ENCODE measurements at regions not wholly inside any gene's neighbourhood (a gene's known extent, or its start where the extent isn't known, plus 50 kb on each side); places are given as distances from the start of the nearest gene placed in this dataset.

- TF ChIP-seq, protein P1, sequence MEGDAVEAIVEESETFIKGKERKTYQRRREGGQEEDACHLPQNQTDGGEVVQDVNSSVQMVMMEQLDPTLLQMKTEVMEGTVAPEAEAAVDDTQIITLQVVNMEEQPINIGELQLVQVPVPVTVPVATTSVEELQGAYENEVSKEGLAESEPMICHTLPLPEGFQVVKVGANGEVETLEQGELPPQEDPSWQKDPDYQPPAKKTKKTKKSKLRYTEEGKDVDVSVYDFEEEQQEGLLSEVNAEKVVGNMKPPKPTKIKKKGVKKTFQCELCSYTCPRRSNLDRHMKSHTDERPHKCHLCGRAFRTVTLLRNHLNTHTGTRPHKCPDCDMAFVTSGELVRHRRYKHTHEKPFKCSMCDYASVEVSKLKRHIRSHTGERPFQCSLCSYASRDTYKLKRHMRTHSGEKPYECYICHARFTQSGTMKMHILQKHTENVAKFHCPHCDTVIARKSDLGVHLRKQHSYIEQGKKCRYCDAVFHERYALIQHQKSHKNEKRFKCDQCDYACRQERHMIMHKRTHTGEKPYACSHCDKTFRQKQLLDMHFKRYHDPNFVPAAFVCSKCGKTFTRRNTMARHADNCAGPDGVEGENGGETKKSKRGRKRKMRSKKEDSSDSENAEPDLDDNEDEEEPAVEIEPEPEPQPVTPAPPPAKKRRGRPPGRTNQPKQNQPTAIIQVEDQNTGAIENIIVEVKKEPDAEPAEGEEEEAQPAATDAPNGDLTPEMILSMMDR (IDR thresholded peaks at IDR 0.05), result no peak
- Mint-ChIP-seq H3K36me3 (ENCODE audit: low read depth) (no peaks in the 10 kb centered on the region), H3K27me3 (no peaks in the 10 kb centered on the region), H3K4me1 (no peaks in the 10 kb centered on the region), H3K4me3 (no peak overlapping the region), H3K27ac (no peak overlapping the region), H3K9me3 (peaks cover 6% of the 10 kb centered on the region)
- intact Hi-C loops (cut with micrococcal nuclease), result no loop called here
- ChIA-PET POLR2A (no interaction called here), CTCF (no interaction called here)
- no peak for ATAC-seq (ENCODE audit: low read depth)
- DNase-seq, result no peak
Observed at GRCh38 chr20:61082720-61083119, 169.3 kb upstream of the CDH4 start.

DNA sequence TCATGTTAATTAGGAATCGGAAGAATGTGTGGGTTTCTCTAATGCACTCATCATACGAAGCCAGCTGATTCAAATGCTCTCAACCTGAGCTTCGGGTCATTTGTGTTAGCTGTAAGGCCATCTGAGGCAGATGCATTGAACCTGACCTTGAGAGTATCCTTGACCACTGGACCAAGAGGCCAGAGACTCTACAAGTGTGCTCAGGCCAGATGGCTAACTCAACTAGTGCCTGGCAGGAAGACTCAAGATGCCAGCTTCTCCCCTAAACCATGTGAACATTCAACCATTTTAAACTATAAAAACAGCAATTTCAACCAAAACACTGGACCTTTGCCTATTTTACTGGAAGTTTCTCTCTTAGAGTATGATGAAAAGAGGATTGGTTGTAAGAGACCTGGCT lies 168.6 kb upstream of the CDH4 start:
- intact Hi-C loops (cut with micrococcal nuclease), result no loop called here
- DNase-seq (no peak), ATAC-seq (ENCODE audit: low read depth) (no peak)
- no peaks in the 10 kb centered on the region for H3K36me3 Mint-ChIP-seq (ENCODE audit: low read depth)
- TF ChIP-seq, protein P1 (IDR thresholded peaks at IDR 0.05), result no peak
- H3K27me3 Mint-ChIP-seq, result no peaks in the 10 kb centered on the region
- ChIA-PET POLR2A (no interaction called here), CTCF (no interaction called here)
- H3K4me3 Mint-ChIP-seq, result no peak overlapping the region
- no peaks in the 10 kb centered on the region for H3K4me1 Mint-ChIP-seq
- peaks cover 7% of the 10 kb centered on the region for H3K9me3 Mint-ChIP-seq
- H3K27ac Mint-ChIP-seq, result no peak overlapping the region

DNA sequence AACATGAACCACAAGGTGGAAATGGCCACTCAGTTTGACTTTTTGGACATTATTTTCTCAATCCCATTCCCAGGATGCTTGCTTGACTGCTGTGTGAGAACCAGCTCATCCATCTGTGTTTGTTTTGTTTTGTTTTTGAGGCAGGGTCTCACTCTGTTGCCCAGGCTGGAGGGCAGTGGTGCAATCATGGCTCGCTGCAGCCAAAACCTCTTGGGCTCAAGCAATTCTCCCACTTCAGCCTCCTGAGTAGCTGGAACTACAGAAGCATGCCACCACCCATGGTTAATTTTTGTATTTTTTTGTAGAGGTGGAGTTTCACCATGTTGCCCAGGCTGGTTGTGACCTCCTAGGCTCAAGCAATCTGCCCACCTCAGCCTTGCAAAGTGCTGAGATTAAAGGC lies 166.0 kb upstream of the CDH4 start:
- peaks cover 5% of the 10 kb centered on the region for H3K9me3 Mint-ChIP-seq

GRCh38 chr20:61090541-61090940 lies 161.5 kb upstream of the CDH4 start:
- Mint-ChIP-seq H3K27me3 (no peaks in the 10 kb centered on the region), H3K4me1 (no peaks in the 10 kb centered on the region), H3K4me3 (no peak overlapping the region), H3K27ac (no peak overlapping the region), H3K9me3 (peaks cover 26% of the 10 kb centered on the region), H3K36me3 (ENCODE audit: low read depth) (no peaks in the 10 kb centered on the region)
- ChIA-PET CTCF (no interaction called here), POLR2A (no interaction called here)
- ATAC-seq (ENCODE audit: low read depth) (no peak), DNase-seq (no peak)
- intact Hi-C loops (cut with micrococcal nuclease), result no loop called here
- TF ChIP-seq, protein P1 (IDR thresholded peaks at IDR 0.05), result no peak

More for the DNA sequence above, 166.0 kb upstream of the CDH4 start:
- ChIA-PET CTCF (no interaction called here), POLR2A (no interaction called here)
- ATAC-seq (ENCODE audit: low read depth), result no peak
- Mint-ChIP-seq H3K4me3 (no peak overlapping the region), H3K27me3 (no peaks in the 10 kb centered on the region), H3K36me3 (ENCODE audit: low read depth) (no peaks in the 10 kb centered on the region), H3K4me1 (no peaks in the 10 kb centered on the region), H3K27ac (no peak overlapping the region)
- DNase-seq, result no peak
- TF ChIP-seq, protein P1 (IDR thresholded peaks at IDR 0.05), result no peak
- intact Hi-C loops (cut with micrococcal nuclease), result no loop called here

- intact Hi-C loops (cut with micrococcal nuclease), result no loop called here
- Mint-ChIP-seq H3K4me3 (no peak overlapping the region), H3K27me3 (no peaks in the 10 kb centered on the region), H3K27ac (no peak overlapping the region), H3K36me3 (ENCODE audit: low read depth) (no peaks in the 10 kb centered on the region), H3K4me1 (no peaks in the 10 kb centered on the region), H3K9me3 (peaks cover 30% of the 10 kb centered on the region)
- ChIA-PET CTCF (no interaction called here), POLR2A (no interaction called here)
- ATAC-seq (ENCODE audit: low read depth) (no peak), DNase-seq (no peak)
- TF ChIP-seq, protein P1 (IDR thresholded peaks at IDR 0.05), result no peak
Observed at GRCh38 chr20:61092251-61092650, 159.8 kb upstream of the CDH4 start.

Measured in activated B cell treated with CpG ODN at 0.5 μM for 24 hours (primary cell).